ENCODE measurements at regions not wholly inside any gene's neighbourhood (a gene's known extent, or its start where the extent isn't known, plus 50 kb on each side); places are given as distances from the start of the nearest gene placed in this dataset.

- TF ChIP-seq EZH2 (IDR thresholded peaks at IDR 0.05) (no peak), EZH2phosphoT487 (IDR thresholded peaks at IDR 0.05) (no peak), CTCF (IDR thresholded peaks at IDR 0.05) (no peak)
- H3K27me3 Mint-ChIP-seq (ENCODE audit: insufficient read depth, low read depth): peaks cover 3% of the 10 kb centered on the region
- Histone ChIP-seq H3F3A (ENCODE audit: low read depth) (peaks cover 3% of the 10 kb centered on the region), H3K4me2 (no peak overlapping the region), H3K9ac (no peak overlapping the region), H4K20me1 (ENCODE audit: low read depth) (no peaks in the 10 kb centered on the region), H3K4me3 (no peak overlapping the region), H3K4me1 (peaks cover 20% of the 10 kb centered on the region), H3K27me3 (no peaks in the 10 kb centered on the region), H3K27ac (no peak overlapping the region), H3K9me3 (ENCODE audit: low read depth) (no peaks in the 10 kb centered on the region), H3K36me3 (no peaks in the 10 kb centered on the region), H2AFZ (replicated peaks) (no peak overlapping the region), H3K79me2 (ENCODE audit: low read depth) (no peaks in the 10 kb centered on the region)
- H3K27ac Mint-ChIP-seq: no peak overlapping the region
- no peaks in the 10 kb centered on the region for H3K36me3 Mint-ChIP-seq
- H3K9me3 Mint-ChIP-seq: no peaks in the 10 kb centered on the region
- no peak for DNase-seq (ENCODE audit: low spot score)
- peaks cover 26% of the 10 kb centered on the region for H3K4me1 Mint-ChIP-seq
- H3K4me3 Mint-ChIP-seq: no peak overlapping the region
These were observed 379.7 kb downstream of the OLFM4 start for GRCh38 chr13:53408306-53408705.

DNA sequence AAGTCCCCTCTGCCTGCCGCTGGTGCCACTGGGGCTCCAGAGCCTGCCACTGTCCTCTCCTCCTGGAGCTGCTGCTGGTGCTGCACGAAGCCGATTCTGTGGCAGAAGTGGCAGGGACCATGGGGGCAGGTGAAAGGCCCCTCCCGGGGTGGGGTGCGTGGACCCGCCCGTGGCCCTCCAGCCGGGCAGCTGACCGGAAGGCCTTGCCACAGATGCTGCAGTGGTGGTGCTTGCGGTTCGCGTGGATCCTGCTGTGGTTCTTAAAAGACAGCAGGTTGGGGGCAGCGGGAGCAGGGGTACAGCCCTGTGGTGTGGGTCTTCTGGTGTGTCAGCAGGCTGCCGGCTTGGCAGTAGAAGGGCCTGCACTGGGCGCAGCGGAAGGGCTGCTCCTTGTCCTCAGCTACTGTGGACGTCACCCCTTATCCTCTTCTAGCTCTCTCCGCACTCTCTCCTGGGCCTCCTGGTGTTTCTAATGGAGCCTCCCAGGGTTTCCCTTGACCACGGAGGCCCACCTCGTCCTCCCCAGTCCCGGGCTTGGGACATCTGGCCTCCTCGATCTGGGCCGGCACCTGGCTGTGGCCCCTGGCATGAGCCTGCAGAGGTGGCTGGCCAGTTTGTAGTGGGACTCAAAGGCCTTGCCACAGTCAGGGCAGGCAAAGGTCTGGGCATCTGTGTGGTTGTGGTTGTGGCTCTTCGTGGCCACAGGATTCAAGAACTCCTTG is 380.4 kb downstream of the OLFM4 start:
- H3K27me3 Mint-ChIP-seq (ENCODE audit: insufficient read depth, low read depth): peaks cover 3% of the 10 kb centered on the region
- H3K9me3 Mint-ChIP-seq: no peaks in the 10 kb centered on the region
- Histone ChIP-seq H3K27me3 (no peaks in the 10 kb centered on the region), H3K79me2 (ENCODE audit: low read depth) (no peaks in the 10 kb centered on the region), H3K9me3 (ENCODE audit: low read depth) (no peaks in the 10 kb centered on the region), H3K36me3 (no peaks in the 10 kb centered on the region), H3K27ac (no peak overlapping the region), H3K4me2 (no peak overlapping the region), H3K4me3 (no peak overlapping the region), H3K4me1 (peaks cover 20% of the 10 kb centered on the region), H3K9ac (no peak overlapping the region), H2AFZ (replicated peaks) (no peak overlapping the region), H4K20me1 (ENCODE audit: low read depth) (no peaks in the 10 kb centered on the region), H3F3A (ENCODE audit: low read depth) (peaks cover 3% of the 10 kb centered on the region)
- H3K4me3 Mint-ChIP-seq: no peak overlapping the region
- H3K27ac Mint-ChIP-seq: no peak overlapping the region
- TF ChIP-seq EZH2 (IDR thresholded peaks at IDR 0.05) (no peak), CTCF (IDR thresholded peaks at IDR 0.05) (no peak), EZH2phosphoT487 (IDR thresholded peaks at IDR 0.05) (no peak)
- peaks cover 26% of the 10 kb centered on the region for H3K4me1 Mint-ChIP-seq
- H3K36me3 Mint-ChIP-seq: no peaks in the 10 kb centered on the region
- no peak for DNase-seq (ENCODE audit: low spot score)

GRCh38 chr13:53411463-53411862 is 382.9 kb downstream of the OLFM4 start:
- Mint-ChIP-seq H3K27ac (no peak overlapping the region), H3K36me3 (no peaks in the 10 kb centered on the region), H3K9me3 (no peaks in the 10 kb centered on the region), H3K4me1 (peaks cover 17% of the 10 kb centered on the region), H3K27me3 (ENCODE audit: insufficient read depth, low read depth) (peaks cover 3% of the 10 kb centered on the region), H3K4me3 (no peak overlapping the region)
- Histone ChIP-seq H3K27me3 (no peaks in the 10 kb centered on the region), H3K4me2 (no peak overlapping the region), H4K20me1 (ENCODE audit: low read depth) (no peaks in the 10 kb centered on the region), H3K27ac (peak overlapping the region; percentile 33), H3K4me3 (no peak overlapping the region), H3K36me3 (no peaks in the 10 kb centered on the region), H3F3A (ENCODE audit: low read depth) (peaks cover 3% of the 10 kb centered on the region), H3K79me2 (ENCODE audit: low read depth) (no peaks in the 10 kb centered on the region), H3K9me3 (ENCODE audit: low read depth) (no peaks in the 10 kb centered on the region), H3K4me1 (peaks cover 15% of the 10 kb centered on the region), H3K9ac (no peak overlapping the region), H2AFZ (replicated peaks) (no peak overlapping the region)
- TF ChIP-seq EZH2 (IDR thresholded peaks at IDR 0.05): no peak
- TF ChIP-seq CTCF (IDR thresholded peaks at IDR 0.05): no peak
- no peak for TF ChIP-seq EZH2phosphoT487 (IDR thresholded peaks at IDR 0.05)
- peak; percentile 63 for DNase-seq (ENCODE audit: low spot score)
